ENCODE measurements at regions not wholly inside any gene's neighbourhood (a gene's known extent, or its start where the extent isn't known, plus 50 kb on each side); places are given as distances from the start of the nearest gene placed in this dataset.
"Not testable (repeated sequence)": the region's sequence is repeated elsewhere in the genome, so short reads cannot be mapped to it uniquely, and the experiment has no call there.

- 71% methylated on average over 1 of the region's 1 CpG for WGBS (ENCODE audit: low lambda C conversion rate, missing lambda C conversion rate)
- no peak overlapping the region for H3K4me3 ChIP-seq
Observed at GRCh38 chr12:131395971-131396573, 314.8 kb upstream of the SFSWAP start.

GRCh38 chr12:131397493-131398181, 313.3 kb upstream of the SFSWAP start:
- Histone ChIP-seq H2AFZ (no peak overlapping the region), H3K9me2 (replicated peaks; ENCODE audit: insufficient read depth) (no peaks in the 10 kb centered on the region), H3K27me3 (no peaks in the 10 kb centered on the region), H3K4me1 (ENCODE audit: insufficient read depth) (no peaks in the 10 kb centered on the region), H3K27ac (no peak overlapping the region), H3K79me2 (no peaks in the 10 kb centered on the region), H3K4me3 (no peak overlapping the region), H3K4me2 (no peak overlapping the region), H4K20me1 (ENCODE audit: insufficient read depth, poor library complexity, severe bottlenecking) (no peaks in the 10 kb centered on the region), H3K36me3 (replicated peaks; ENCODE audit: insufficient read depth, low read depth) (no peaks in the 10 kb centered on the region), H3K9me3 (ENCODE audit: low read depth) (no peaks in the 10 kb centered on the region)
- TF ChIP-seq EZH2phosphoT487 (IDR thresholded peaks at IDR 0.05; ENCODE audit: low read depth, severe bottlenecking, unreplicated experiment): no peak
- no peak for TF ChIP-seq CTCF (IDR thresholded peaks at IDR 0.05; ENCODE audit: poor library complexity)
- TF ChIP-seq EZH2 (IDR thresholded peaks at IDR 0.05; ENCODE audit: borderline replicate concordance): no peak
- WGBS (ENCODE audit: low lambda C conversion rate, missing lambda C conversion rate): 70% methylated on average over 5 of the region's 5 CpGs
- no peak for DNase-seq (ENCODE audit: low spot score)

More at GRCh38 chr12:131395971-131396573, 314.8 kb upstream of the SFSWAP start:
- no peak for TF ChIP-seq EZH2phosphoT487 (IDR thresholded peaks at IDR 0.05; ENCODE audit: low read depth, severe bottlenecking, unreplicated experiment)
- TF ChIP-seq EZH2 (IDR thresholded peaks at IDR 0.05; ENCODE audit: borderline replicate concordance): no peak
- TF ChIP-seq CTCF (IDR thresholded peaks at IDR 0.05; ENCODE audit: poor library complexity): no peak
- Histone ChIP-seq H2AFZ (no peak overlapping the region), H3K27ac (no peak overlapping the region), H3K79me2 (no peaks in the 10 kb centered on the region), H3K36me3 (replicated peaks; ENCODE audit: insufficient read depth, low read depth) (no peaks in the 10 kb centered on the region), H3K9me3 (ENCODE audit: low read depth) (no peaks in the 10 kb centered on the region), H3K4me2 (no peak overlapping the region), H4K20me1 (ENCODE audit: insufficient read depth, poor library complexity, severe bottlenecking) (no peaks in the 10 kb centered on the region), H3K27me3 (no peaks in the 10 kb centered on the region), H3K4me1 (ENCODE audit: insufficient read depth) (no peaks in the 10 kb centered on the region), H3K9me2 (replicated peaks; ENCODE audit: insufficient read depth) (no peaks in the 10 kb centered on the region)
- DNase-seq (ENCODE audit: low spot score): no peak

GRCh38 chr12:131399000-131399399, 311.9 kb upstream of the SFSWAP start:
- H3K4me1 ChIP-seq (ENCODE audit: insufficient read depth): no peaks in the 10 kb centered on the region

GRCh38 chr12:131400668-131401294, 310.1 kb upstream of the SFSWAP start:
- H3K4me2 ChIP-seq: not testable (repeated sequence)

More at GRCh38 chr12:131399000-131399399, 311.9 kb upstream of the SFSWAP start:
- no peaks in the 10 kb centered on the region for H3K9me2 ChIP-seq (replicated peaks; ENCODE audit: insufficient read depth)
- no peaks in the 10 kb centered on the region for H3K9me3 ChIP-seq (ENCODE audit: low read depth)
- no peak for DNase-seq (ENCODE audit: low spot score)
- TF ChIP-seq EZH2 (IDR thresholded peaks at IDR 0.05; ENCODE audit: borderline replicate concordance) (no peak), EZH2phosphoT487 (IDR thresholded peaks at IDR 0.05; ENCODE audit: low read depth, severe bottlenecking, unreplicated experiment) (no peak), CTCF (IDR thresholded peaks at IDR 0.05; ENCODE audit: poor library complexity) (no peak)
- H3K4me2 ChIP-seq: no peak overlapping the region
- no peak overlapping the region for H3K4me3 ChIP-seq
- no peak overlapping the region for H3K27ac ChIP-seq
- no peaks in the 10 kb centered on the region for H3K36me3 ChIP-seq (replicated peaks; ENCODE audit: insufficient read depth, low read depth)
- H3K79me2 ChIP-seq: no peaks in the 10 kb centered on the region
- H2AFZ ChIP-seq: no peak overlapping the region
- H3K27me3 ChIP-seq: no peaks in the 10 kb centered on the region
- no peaks in the 10 kb centered on the region for H4K20me1 ChIP-seq (ENCODE audit: insufficient read depth, poor library complexity, severe bottlenecking)

GRCh38 chr12:131401907-131402633, 308.8 kb upstream of the SFSWAP start:
- H3K27me3 ChIP-seq; H3K4me2 ChIP-seq; H3K4me1 ChIP-seq (ENCODE audit: insufficient read depth); DNase-seq (ENCODE audit: low spot score); H3K4me3 ChIP-seq; H3K79me2 ChIP-seq; H3K9me3 ChIP-seq (ENCODE audit: low read depth); H4K20me1 ChIP-seq (ENCODE audit: insufficient read depth, poor library complexity, severe bottlenecking); H3K27ac ChIP-seq; H3K9me2 ChIP-seq (replicated peaks; ENCODE audit: insufficient read depth); H2AFZ ChIP-seq; H3K36me3 ChIP-seq (replicated peaks; ENCODE audit: insufficient read depth, low read depth): not testable (repeated sequence)
- 64% methylated on average over 13 of the region's 13 CpGs for WGBS (ENCODE audit: low lambda C conversion rate, missing lambda C conversion rate)

More at GRCh38 chr12:131400668-131401294, 310.1 kb upstream of the SFSWAP start:
- H3K9me2 ChIP-seq (replicated peaks; ENCODE audit: insufficient read depth); H3K4me3 ChIP-seq; H3K27me3 ChIP-seq; H3K9me3 ChIP-seq (ENCODE audit: low read depth); H2AFZ ChIP-seq; H3K27ac ChIP-seq; H4K20me1 ChIP-seq (ENCODE audit: insufficient read depth, poor library complexity, severe bottlenecking); H3K79me2 ChIP-seq; DNase-seq (ENCODE audit: low spot score); H3K4me1 ChIP-seq (ENCODE audit: insufficient read depth); H3K36me3 ChIP-seq (replicated peaks; ENCODE audit: insufficient read depth, low read depth): not testable (repeated sequence)
- WGBS (ENCODE audit: low lambda C conversion rate, missing lambda C conversion rate): 74% methylated on average over 4 of the region's 4 CpGs
